B cell (primary cell): ENCODE measurements at regions not wholly inside any gene's neighbourhood (a gene's known extent, or its start where the extent isn't known, plus 50 kb on each side); places are given as distances from the start of the nearest gene placed in this dataset.

ENCODE experiments used
- ATAC-seq: fragments of 200-7000 bp; cut with Tn5 transposase; one replicate; pipeline ENCODE4 v1.10.0; 2021; ENCODE audit warnings: low read depth, mild to moderate bottlenecking, moderate number of reproducible peaks, moderate library complexity
- CTCF ChIA-PET: fragments of 350-600 bp; sonication (Branson Sonifier 250); formaldehyde crosslinking; loops from one replicate; lab custom pipeline; 2021; ENCODE audit warnings: antibody characterized with exemption, inconsistent platforms; lab: Charles Lee
- POLR2A ChIA-PET: fragments of 350-600 bp; sonication (Branson Sonifier 250); formaldehyde crosslinking; loops from one replicate; lab custom pipeline; 2021; ENCODE audit warnings: antibody characterized with exemption; lab: Charles Lee
- DNase-seq: peaks from one replicate; pipeline ENCODE4 v3.0.0; 2013
- H2AFZ ChIP-seq: 2 replicates; pipeline ENCODE4 v1.6.1; 2012; ENCODE audit warnings: mild to moderate bottlenecking, low read depth, low read length; ENCODE audit not compliant: insufficient read depth, poor library complexity, severe bottlenecking
- H3K27ac ChIP-seq, 2 donors: 1 replicate in 1 of 2; 2 replicates in 1 of 2; pipeline ENCODE4 v1.5.1; 2012 to 2013; ENCODE audit warnings: low read length in 2 of 2, mild to moderate bottlenecking in 2 of 2, moderate library complexity in 1 of 2
- H3K27me3 ChIP-seq, 4 experiments: fragments of 200-600 bp in 1 of 4; sonication (generic) in 1 of 4; replicated peaks in 1 of 4; 1 replicate in 2 of 4; 2 replicates in 2 of 4; pipeline versions ENCODE4 v1.6.1 to v1.7.0; 2013 to 2016; ENCODE audit warnings: low read length in 3 of 4, mild to moderate bottlenecking in 2 of 4, mixed read lengths in 1 of 4, moderate library complexity in 1 of 4; ENCODE audit not compliant: insufficient read depth in 4 of 4, control insufficient read depth in 3 of 4; ENCODE audit errors: control extremely low read depth in 1 of 4
- H3K36me3 ChIP-seq, 2 experiments: replicated peaks in 1 of 2; 1 replicate in 1 of 2; 2 replicates in 1 of 2; pipeline versions ENCODE4 v1.6.1 to v1.7.1; 2013; ENCODE audit warnings: low read length in 1 of 2; ENCODE audit not compliant: insufficient read depth in 2 of 2, control insufficient read depth in 1 of 2; ENCODE audit errors: control extremely low read depth in 1 of 2, extremely low read depth in 1 of 2
- H3K4me1 ChIP-seq, 2 donors: fragments of 200-600 bp in 1 of 2; sonication (generic) in 1 of 2; 1 replicate in 1 of 2; 2 replicates in 1 of 2; pipeline versions ENCODE4 v1.5.1 to v1.6.1; 2013 to 2017; ENCODE audit warnings: low read length in 2 of 2; ENCODE audit not compliant: control insufficient read depth in 2 of 2, insufficient read depth in 2 of 2
- H3K4me2 ChIP-seq: replicated peaks from 2 replicates; pipeline ENCODE3; 2012; ENCODE audit warnings: mild to moderate bottlenecking, low read depth, low read length; ENCODE audit not compliant: poor library complexity, severe bottlenecking
- H3K4me3 ChIP-seq, 5 experiments: fragments of 200-600 bp in 1 of 5; sonication (generic) in 1 of 5; 1 replicate in 3 of 5; 2 replicates in 2 of 5; pipeline versions ENCODE4 v1.5.1 to v1.7.0; 2011 to 2016; ENCODE audit warnings: low read length in 4 of 5, mild to moderate bottlenecking in 4 of 5, low read depth in 2 of 5, control low read depth in 1 of 5, moderate library complexity in 1 of 5; ENCODE audit not compliant: insufficient read depth in 1 of 5; ENCODE audit errors: control extremely low read depth in 1 of 5, extremely low read depth in 1 of 5
- H3K79me2 ChIP-seq: fragments of 200-600 bp; sonication (generic); one replicate; pipeline ENCODE4 v1.6.0; 2016; ENCODE audit warnings: low read length; ENCODE audit not compliant: control insufficient read depth, insufficient read depth
- H3K9ac ChIP-seq: fragments of 200-600 bp; sonication (generic); 2 replicates; pipeline ENCODE4 v1.6.1; 2017; ENCODE audit warnings: mild to moderate bottlenecking, low read length, moderate library complexity
- H3K9me3 ChIP-seq, 3 donors: one replicate each; pipeline versions ENCODE4 v1.6.1 to v1.7.1; 2013; ENCODE audit warnings: low read length in 2 of 3; ENCODE audit not compliant: control insufficient read depth in 2 of 3, insufficient read depth in 1 of 3; ENCODE audit errors: control extremely low read depth in 1 of 3
- H4K20me1 ChIP-seq: 2 replicates; pipeline ENCODE4 v1.6.0; 2012; ENCODE audit warnings: mild to moderate bottlenecking, low read length; ENCODE audit not compliant: insufficient read depth, control insufficient read depth, poor library complexity, severe bottlenecking
- H3K27ac Mint-ChIP-seq: one replicate; pipeline ENCODE4 v1.8.0; 2021; ENCODE audit warnings: mixed read lengths
- H3K27me3 Mint-ChIP-seq: one replicate; pipeline ENCODE4 v1.8.0; 2021; ENCODE audit warnings: mixed read lengths
- H3K4me1 Mint-ChIP-seq: one replicate; pipeline ENCODE4 v1.8.0; 2021; ENCODE audit warnings: mixed read lengths
- H3K4me3 Mint-ChIP-seq: one replicate; pipeline ENCODE4 v1.8.0; 2021; ENCODE audit warnings: mixed read lengths
- H3K9me3 Mint-ChIP-seq: one replicate; pipeline ENCODE4 v1.8.0; 2022; ENCODE audit warnings: mixed read lengths; ENCODE audit not compliant: insufficient read depth
- CTCF ChIP-seq: fragments of 200-600 bp; IDR thresholded peaks from one replicate; pipeline ENCODE4 v1.8.0; 2022; ENCODE audit warnings: antibody characterized with exemption, mild to moderate bottlenecking
- EZH2 ChIP-seq: IDR thresholded peaks from 2 replicates; pipeline ENCODE4 v1.6.1; 2012; ENCODE audit warnings: borderline replicate concordance, low read depth, mild to moderate bottlenecking, moderate library complexity, low read length; ENCODE audit not compliant: insufficient read depth, poor library complexity, severe bottlenecking
- WGBS: methylation state at CpG from one replicate; pipeline ENCODE4 v1.1.5; 2013; ENCODE audit warnings: missing lambda C conversion rate; ENCODE audit not compliant: insufficient coverage; 5-methylcytosine and 5-hydroxymethylcytosine counted together
- intact Hi-C: fragments of 100-400 bp; cut with micrococcal nuclease; formaldehyde crosslinking; loops from one replicate; pipeline ENCODE4 v1.10.0; 2022

GRCh38 chr1:63718541-63718970 is 55.3 kb upstream of the ROR1 start:
- Mint-ChIP-seq H3K4me1 (no peaks in the 10 kb centered on the region), H3K27me3 (peaks cover 16% of the 10 kb centered on the region), H3K9me3 (no peaks in the 10 kb centered on the region), H3K27ac (no peak overlapping the region), H3K4me3 (no peak overlapping the region)
- Histone ChIP-seq H3K79me2 (no peaks in the 10 kb centered on the region), H3K9ac (no peak overlapping the region), H3K4me1 (no peaks in the 10 kb centered on the region), H3K27ac (no peak overlapping the region), H3K4me3 (no peak overlapping the region), H2AFZ (no peak overlapping the region), H3K4me2 (no peak overlapping the region), H3K9me3 (no peaks in the 10 kb centered on the region), H3K27me3 (peaks cover 0 to 3% (median 0%) of the 10 kb centered on the region in 4 experiments), H4K20me1 (no peaks in the 10 kb centered on the region), H3K36me3 (no peaks in the 10 kb centered on the region)
- DNase-seq (no peak), ATAC-seq (no peak)
- CTCF ChIA-PET = interaction anchor here (0.6 kb wide), 1 partner anchor 175 kb away, joined by 3 read pairs; no protein-coding TSS in a partner anchor
- intact Hi-C loops = no loop called here
- POLR2A ChIA-PET = no interaction called here
- TF ChIP-seq CTCF = no peak
- TF ChIP-seq EZH2 = no peak
- 95% methylated on average over 2 of the region's 4 CpGs for WGBS

DNA sequence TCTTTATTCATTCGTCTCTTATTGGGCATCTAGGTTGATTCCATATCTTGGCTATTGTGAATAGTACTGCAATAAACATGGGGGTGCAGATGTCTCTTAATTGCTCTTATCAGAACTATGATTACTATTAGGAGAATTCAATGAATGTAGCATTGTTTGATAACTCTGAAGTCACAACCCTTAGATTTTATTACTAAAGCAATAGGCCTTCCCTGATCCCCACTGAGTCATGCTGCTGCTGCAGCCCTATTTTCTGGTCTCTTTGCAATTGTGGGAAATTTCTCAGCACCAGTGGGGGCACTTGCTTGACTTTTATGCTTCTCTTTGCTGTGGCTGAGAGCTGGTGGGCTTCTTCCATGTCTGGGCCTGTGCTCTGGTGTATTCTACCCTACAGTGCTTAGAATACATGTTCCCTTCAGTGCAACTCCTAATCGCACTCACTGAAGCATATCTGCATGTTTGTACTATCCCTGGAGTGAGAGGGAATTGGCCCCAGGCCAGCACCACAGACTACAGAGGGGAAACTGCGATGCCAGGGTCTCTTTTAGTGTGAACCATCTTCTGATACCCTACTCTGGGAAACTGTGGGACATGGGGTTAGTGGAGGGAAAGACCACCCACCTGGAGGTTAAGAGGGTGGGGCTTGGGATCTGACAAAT is 52.2 kb upstream of the ROR1 start:
- H3K4me3 ChIP-seq = no peak overlapping the region
- H3K27ac ChIP-seq = no peak overlapping the region
- no peaks in the 10 kb centered on the region for H3K9me3 ChIP-seq
- H3K4me3 Mint-ChIP-seq = no peak overlapping the region
- no peak overlapping the region for H3K27ac Mint-ChIP-seq
- H3K36me3 ChIP-seq = no peaks in the 10 kb centered on the region
- no peak for TF ChIP-seq CTCF
- no peak for TF ChIP-seq EZH2
- CTCF ChIA-PET = no interaction called here
- H3K9me3 Mint-ChIP-seq = no peaks in the 10 kb centered on the region
- H3K79me2 ChIP-seq = no peaks in the 10 kb centered on the region
- 93% methylated on average over 2 of the region's 3 CpGs for WGBS
- H4K20me1 ChIP-seq = no peaks in the 10 kb centered on the region
- intact Hi-C loops = no loop called here
- no peak overlapping the region for H2AFZ ChIP-seq
- no peaks in the 10 kb centered on the region for H3K27me3 ChIP-seq
- POLR2A ChIA-PET = no interaction called here
- no peak overlapping the region for H3K4me2 ChIP-seq
- H3K9ac ChIP-seq = no peak overlapping the region
- H3K4me1 Mint-ChIP-seq = no peaks in the 10 kb centered on the region
- H3K27me3 Mint-ChIP-seq = peaks cover 9% of the 10 kb centered on the region
- no peaks in the 10 kb centered on the region for H3K4me1 ChIP-seq
- ATAC-seq (no peak), DNase-seq (no peak)
